ENCODE measurements at regions not wholly inside any gene's neighbourhood (a gene's known extent, or its start where the extent isn't known, plus 50 kb on each side); places are given as distances from the start of the nearest gene placed in this dataset.
A peak's percentile ranks its signal among the peaks of the same experiment; 100 is the strongest.

DNA sequence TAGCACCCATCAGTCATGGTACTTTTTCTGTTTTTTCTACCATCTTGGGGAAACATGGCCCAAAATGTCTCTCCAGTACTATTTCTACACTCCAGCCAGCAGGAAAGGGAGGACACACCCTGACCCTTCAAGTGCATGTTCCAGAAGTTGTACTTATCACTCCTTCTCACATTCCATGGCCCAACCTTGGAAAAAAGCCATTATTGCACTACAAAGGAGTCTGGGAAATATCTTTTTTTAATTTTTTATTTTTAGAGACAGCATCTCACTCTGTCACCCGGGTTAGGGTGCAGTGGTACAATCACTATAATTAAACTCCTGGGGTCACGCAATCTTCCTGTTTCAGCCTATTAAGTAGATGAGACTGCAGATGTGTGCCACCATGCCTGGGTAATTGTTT lies 100.0 kb upstream of the PPP2R3A start:
- no peak for DNase-seq (ENCODE audit: low spot score)

GRCh38 chr3:135867911-135868310 lies 97.6 kb upstream of the PPP2R3A start:
- no peak for DNase-seq (ENCODE audit: low spot score)

DNA sequence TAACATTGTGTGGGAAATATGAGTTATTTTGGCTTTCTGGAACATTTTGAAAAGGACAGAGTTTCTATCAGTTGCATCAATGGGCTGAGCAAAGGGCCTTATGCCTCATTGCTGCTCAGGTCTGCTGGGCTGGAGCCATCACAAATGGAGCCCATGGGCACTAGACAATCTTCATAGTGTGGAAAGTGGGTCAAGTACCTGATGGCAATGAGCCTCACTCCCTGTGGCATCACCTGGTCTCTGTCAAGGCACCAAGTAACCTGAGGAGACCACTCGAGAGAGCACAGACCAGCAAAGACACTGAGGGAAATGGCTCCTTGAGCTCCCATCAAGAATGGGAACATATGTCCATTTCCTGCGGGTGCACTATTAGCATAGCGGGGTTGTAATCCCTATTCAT lies 96.7 kb upstream of the PPP2R3A start:
- no peak for DNase-seq (ENCODE audit: low spot score)

GRCh38 chr3:135869439-135870105 lies 96.0 kb upstream of the PPP2R3A start:
- DNase-seq (ENCODE audit: low spot score): no peak

DNA sequence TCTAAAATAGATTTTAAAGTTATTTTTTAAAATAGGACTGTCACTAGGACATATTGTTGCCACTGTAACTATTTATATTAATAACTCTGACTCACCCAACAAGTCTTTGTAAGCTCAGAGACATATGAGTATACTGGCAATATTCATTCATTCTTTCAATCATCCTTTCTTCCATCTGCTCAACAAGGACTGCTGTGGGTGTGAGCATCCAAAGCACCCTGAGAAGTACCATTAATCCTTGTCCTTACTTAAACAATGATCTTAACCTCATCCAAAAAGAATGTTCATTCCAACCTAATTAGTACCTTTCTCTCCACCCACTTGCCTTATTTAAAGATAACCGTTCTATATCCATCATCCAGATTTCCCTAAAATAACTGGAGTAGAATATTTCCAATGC lies 94.2 kb upstream of the PPP2R3A start:
- no peak for DNase-seq (ENCODE audit: low spot score)

GRCh38 chr3:135874035-135874434 lies 91.5 kb upstream of the PPP2R3A start:
- no peak for DNase-seq (ENCODE audit: low spot score)

GRCh38 chr3:135878501-135878900 lies 87.0 kb upstream of the PPP2R3A start:
- no peak for DNase-seq (ENCODE audit: low spot score)

DNA sequence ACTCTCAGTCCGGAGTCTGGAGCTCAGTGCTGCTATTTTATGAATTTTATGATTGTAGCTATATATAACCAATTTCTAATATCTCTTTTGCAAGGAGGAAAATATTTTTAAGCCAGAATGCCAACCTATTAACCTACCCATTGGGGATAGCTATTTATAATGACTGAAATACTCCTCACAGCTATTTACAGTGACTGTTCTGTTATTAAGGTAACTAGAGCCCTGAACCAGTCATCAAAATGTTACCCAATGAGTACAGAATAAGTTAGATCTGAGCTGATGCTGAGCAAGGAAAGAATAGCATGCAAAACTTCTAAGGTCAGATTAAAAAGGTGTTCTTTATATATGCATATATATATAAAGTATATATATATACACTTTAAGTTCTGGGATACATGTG lies 79.6 kb upstream of the PPP2R3A start:
- DNase-seq (ENCODE audit: low spot score): no peak

DNA sequence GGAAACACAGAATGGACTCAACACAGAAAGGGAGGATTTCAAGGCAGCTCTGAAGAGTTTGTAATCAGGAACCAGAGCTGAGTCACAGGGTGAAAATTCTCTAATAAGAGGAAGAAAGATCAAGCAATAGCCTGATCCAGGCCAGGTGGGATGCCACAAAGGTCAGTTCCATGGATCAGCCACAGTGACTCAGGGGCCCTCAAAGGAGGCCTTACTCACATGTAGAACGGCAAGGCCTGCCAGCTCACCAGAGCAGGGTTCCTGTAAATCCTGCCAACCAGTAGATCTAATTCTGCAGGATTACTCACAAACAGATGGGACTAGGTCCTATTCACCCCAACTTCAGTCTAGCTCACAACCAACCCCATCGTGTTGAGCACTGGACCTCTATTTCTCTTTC lies 78.3 kb upstream of the PPP2R3A start:
- no peak for DNase-seq (ENCODE audit: low spot score)

DNA sequence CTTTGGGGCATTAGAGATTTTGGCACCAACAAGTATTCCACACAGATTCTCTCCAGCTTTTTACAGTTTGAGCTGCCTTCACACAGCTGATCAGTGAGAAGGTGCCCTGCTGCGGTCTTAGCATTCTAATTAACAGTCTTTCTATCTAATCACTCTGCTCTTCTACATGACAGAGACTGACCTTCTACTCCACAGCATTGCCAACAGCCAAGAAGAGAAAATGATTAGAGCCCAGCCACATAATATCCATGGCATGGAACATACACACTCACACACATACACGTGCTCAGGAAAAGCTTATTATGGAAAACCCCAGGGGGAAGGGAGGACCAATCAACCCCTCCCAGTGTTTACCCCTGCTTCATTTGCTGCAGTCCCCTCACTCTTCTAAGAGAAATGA lies 76.1 kb upstream of the PPP2R3A start:
- DNase-seq (ENCODE audit: low spot score): no peak

- no peak for DNase-seq (ENCODE audit: low spot score)
Measured at GRCh38 chr3:135891121-135891520, 74.4 kb upstream of the PPP2R3A start.

DNA sequence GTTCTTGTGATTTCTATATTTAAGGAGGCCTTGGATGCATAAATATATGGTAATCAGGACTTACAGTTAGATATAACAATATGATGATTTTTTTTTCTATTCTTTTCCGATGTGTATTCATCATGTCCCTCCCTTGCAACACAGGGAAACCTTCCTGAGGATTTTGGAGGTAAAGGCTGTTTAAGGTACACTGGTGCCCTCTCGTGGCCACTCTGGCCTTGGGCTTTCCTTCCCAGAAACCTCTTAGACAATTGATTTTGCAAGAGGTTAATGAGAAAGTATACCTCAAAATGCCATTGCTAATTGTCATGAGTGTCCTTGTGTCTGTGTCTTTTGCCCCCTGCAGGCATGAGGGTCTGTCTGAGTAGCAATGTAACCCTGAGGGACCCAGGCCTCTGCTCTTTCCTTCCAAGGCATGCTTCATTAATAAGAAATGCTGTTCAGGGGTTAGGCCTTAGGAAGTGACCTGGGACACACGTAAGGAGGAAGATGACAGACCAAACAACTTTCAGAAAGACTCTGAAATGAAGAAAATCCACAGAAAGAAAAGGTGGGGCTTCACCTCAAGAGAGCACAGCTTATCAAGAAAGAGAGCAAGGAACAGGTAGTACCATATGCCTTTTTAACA lies 70.3 kb upstream of the PPP2R3A start:
- DNase-seq (ENCODE audit: low spot score): peak; percentile 80

DNA sequence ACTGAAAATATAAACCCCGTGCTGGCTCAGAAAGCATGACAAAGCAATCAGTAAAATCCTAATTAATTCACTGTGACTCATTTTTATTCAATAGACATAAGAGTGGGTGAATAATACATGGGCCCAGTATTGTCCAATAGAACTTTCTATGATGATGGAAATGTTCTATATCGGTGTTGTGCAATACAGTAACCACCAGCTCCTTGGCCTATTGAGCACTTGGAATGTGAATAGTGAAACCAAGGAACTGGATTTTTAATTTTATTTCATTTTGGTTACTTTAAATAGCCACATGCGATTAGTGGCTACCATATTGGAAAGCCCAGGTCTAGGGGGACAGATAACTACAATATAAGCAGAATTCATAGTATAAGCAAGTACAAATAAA lies 69.8 kb upstream of the PPP2R3A start:
- no peak for DNase-seq (ENCODE audit: low spot score)

GRCh38 chr3:135896613-135897012 lies 68.9 kb upstream of the PPP2R3A start:
- DNase-seq (ENCODE audit: low spot score): no peak

GRCh38 chr3:135897715-135898114 lies 67.8 kb upstream of the PPP2R3A start:
- no peak for DNase-seq (ENCODE audit: low spot score)

GRCh38 chr3:135898774-135899173 lies 66.8 kb upstream of the PPP2R3A start:
- DNase-seq (ENCODE audit: low spot score): no peak

- DNase-seq (ENCODE audit: low spot score): peak; percentile 22
Measured at GRCh38 chr3:135905058-135905724, 60.3 kb upstream of the PPP2R3A start.

DNA sequence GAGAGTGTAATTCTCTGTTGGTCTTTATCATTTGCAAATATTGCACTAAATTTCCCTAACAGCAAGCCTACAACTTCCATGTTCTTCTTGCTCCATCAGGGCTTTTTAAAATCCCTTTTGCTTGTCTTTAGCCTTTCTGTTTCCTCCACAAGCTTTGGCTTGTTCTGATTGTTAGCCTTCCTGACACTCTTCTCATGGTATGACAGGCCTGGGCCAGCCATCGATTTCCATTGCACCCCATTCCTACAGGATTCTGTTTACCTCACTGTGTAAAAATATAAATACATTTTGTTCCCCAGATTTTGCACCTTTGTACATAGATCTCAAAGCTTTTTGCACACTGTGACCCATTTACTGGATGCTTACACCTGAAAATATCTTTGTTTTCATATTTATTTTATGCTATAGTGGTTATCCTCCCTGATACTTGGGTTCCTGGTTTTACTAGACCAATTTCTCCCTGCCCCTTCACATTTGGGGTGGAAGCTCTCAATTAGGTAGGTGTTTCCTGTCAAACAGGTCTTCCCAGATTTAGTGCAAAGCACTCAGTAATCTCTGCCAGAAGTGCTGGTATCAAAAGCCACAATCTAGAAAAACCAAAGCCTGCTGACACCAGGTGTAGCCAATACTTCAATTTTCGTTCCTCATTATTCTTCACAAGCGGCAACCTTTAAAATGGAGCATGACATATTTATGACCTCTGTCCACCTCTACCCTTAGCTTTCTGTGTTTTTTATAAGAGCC lies 57.9 kb upstream of the PPP2R3A start:
- no peak for DNase-seq (ENCODE audit: low spot score)

DNA sequence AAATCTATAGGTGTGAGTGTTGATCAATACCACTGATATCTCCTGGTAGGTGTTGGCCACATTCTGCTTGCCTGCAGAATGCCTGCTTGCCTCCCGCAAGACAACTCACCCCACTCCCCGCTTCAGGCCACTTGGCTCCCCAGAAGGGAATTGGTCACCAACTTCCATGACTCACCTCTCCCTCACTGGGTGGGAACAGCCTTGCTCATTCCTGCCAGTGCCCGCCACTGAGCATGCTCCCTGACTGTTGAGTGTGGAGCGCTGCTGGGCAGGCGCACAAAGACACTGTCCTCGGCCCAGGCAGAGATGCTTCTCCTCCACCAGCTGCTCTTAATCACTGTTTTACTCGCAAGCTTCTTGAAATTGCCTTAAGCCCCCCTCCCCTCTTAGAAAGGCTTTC lies 57.3 kb upstream of the PPP2R3A start:
- no peak for DNase-seq (ENCODE audit: low spot score)

DNA sequence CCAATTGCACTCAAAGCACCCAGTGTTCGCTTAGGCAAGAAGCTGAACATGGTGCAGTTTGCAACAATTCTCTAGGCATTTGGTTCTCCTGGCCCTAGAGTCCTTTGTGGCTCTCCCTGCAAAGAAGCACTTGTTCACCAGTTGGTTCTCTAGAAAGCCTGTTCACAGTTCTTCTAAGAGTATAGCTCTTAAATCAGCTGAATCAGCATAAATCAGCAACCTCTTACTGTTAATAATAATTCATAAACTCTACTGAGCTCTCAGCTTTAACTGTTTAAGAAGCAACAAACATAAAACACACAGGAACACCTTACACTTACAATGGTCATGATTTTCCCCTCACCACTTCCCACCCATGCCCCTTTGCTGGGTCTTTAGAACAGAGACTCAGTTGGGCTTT lies 56.8 kb upstream of the PPP2R3A start:
- no peak for DNase-seq (ENCODE audit: low spot score)

GRCh38 chr3:135911110-135911509 lies 54.4 kb upstream of the PPP2R3A start:
- no peak for DNase-seq (ENCODE audit: low spot score)

- DNase-seq (ENCODE audit: low spot score): no peak
Measured at GRCh38 chr3:135915206-135915605, 50.3 kb upstream of the PPP2R3A start.

Measured in pons (tissue), 1 donor.